H9 (cell line): ENCODE measurements at regions not wholly inside any gene's neighbourhood (a gene's known extent, or its start where the extent isn't known, plus 50 kb on each side); places are given as distances from the start of the nearest gene placed in this dataset.

ENCODE experiments used
- DNase-seq: peaks from one replicate; pipeline ENCODE4 v3.0.0-alpha.2; 2017
- H2AFZ ChIP-seq: one replicate; pipeline ENCODE4 v1.6.1; 2013; ENCODE audit warnings: mild to moderate bottlenecking, low read length, control low read depth, moderate library complexity
- H2AK5ac ChIP-seq: 2 replicates; pipeline ENCODE4 v1.6.1; 2013; ENCODE audit warnings: low read length, control low read depth, mixed read lengths; ENCODE audit not compliant: insufficient read length
- H2BK120ac ChIP-seq: one replicate; pipeline ENCODE4 v1.6.1; 2013; ENCODE audit warnings: low read depth, mild to moderate bottlenecking, low read length, control low read depth, inconsistent platforms; ENCODE audit not compliant: poor library complexity, severe bottlenecking
- H2BK12ac ChIP-seq: 2 replicates; pipeline ENCODE4 v1.6.1; 2013; ENCODE audit warnings: low read length, control low read depth, mixed read lengths, low read depth; ENCODE audit not compliant: insufficient read length
- H2BK15ac ChIP-seq: 2 replicates; pipeline ENCODE4 v1.6.1; 2013; ENCODE audit warnings: low read depth, low read length, control low read depth
- H2BK20ac ChIP-seq: one replicate; pipeline ENCODE4 v1.6.1; 2013; ENCODE audit warnings: low read depth, mild to moderate bottlenecking, low read length, control low read depth, inconsistent platforms; ENCODE audit not compliant: poor library complexity, severe bottlenecking
- H2BK5ac ChIP-seq: 2 replicates; pipeline ENCODE4 v1.6.1; 2013; ENCODE audit warnings: low read length, control low read depth, mixed read lengths; ENCODE audit not compliant: insufficient read length
- H3K14ac ChIP-seq: 2 replicates; pipeline ENCODE4 v1.6.1; 2013; ENCODE audit warnings: low read length, control low read depth; ENCODE audit not compliant: insufficient read depth
- H3K18ac ChIP-seq: 2 replicates; pipeline ENCODE4 v1.6.1; 2013; ENCODE audit warnings: low read depth, mild to moderate bottlenecking, mixed read lengths, low read length, control low read depth; ENCODE audit not compliant: insufficient read length
- H3K23ac ChIP-seq: 2 replicates; pipeline ENCODE4 v1.6.1; 2013; ENCODE audit warnings: low read length, control low read depth, mixed read lengths, low read depth; ENCODE audit not compliant: insufficient read length
- H3K23me2 ChIP-seq: 2 replicates; pipeline ENCODE4 v1.6.1; 2013; ENCODE audit warnings: low read depth, mild to moderate bottlenecking, mixed read lengths, low read length, control low read depth; ENCODE audit not compliant: insufficient read length, poor library complexity, severe bottlenecking
- H3K27ac ChIP-seq: 2 replicates; pipeline ENCODE4 v1.5.1; 2013; ENCODE audit warnings: low read length, control low read depth, mixed read lengths, low read depth; ENCODE audit not compliant: insufficient read length
- H3K27me3 ChIP-seq: 2 replicates; pipeline ENCODE4 v1.6.1; 2013; ENCODE audit warnings: low read length, control low read depth, inconsistent platforms; ENCODE audit not compliant: insufficient read depth
- H3K4ac ChIP-seq: 2 replicates; pipeline ENCODE4 v1.6.1; 2013; ENCODE audit warnings: low read depth, mild to moderate bottlenecking, control low read depth, inconsistent platforms, low read length, moderate library complexity
- H3K4me1 ChIP-seq: 2 replicates; pipeline ENCODE4 v1.6.1; 2013; ENCODE audit warnings: low read length, control low read depth, inconsistent platforms; ENCODE audit not compliant: insufficient read depth
- H3K4me2 ChIP-seq: 2 replicates; pipeline ENCODE4 v1.6.1; 2013; ENCODE audit warnings: low read length, control low read depth, mixed read lengths; ENCODE audit not compliant: insufficient read length, insufficient read depth
- H3K56ac ChIP-seq: 2 replicates; pipeline ENCODE4 v1.6.1; 2013; ENCODE audit warnings: low read depth, mild to moderate bottlenecking, mixed read lengths, low read length, control low read depth; ENCODE audit not compliant: insufficient read length
- H3K79me1 ChIP-seq: 2 replicates; pipeline ENCODE4 v1.6.1; 2013; ENCODE audit warnings: low read depth, mild to moderate bottlenecking, moderate library complexity, low read length, control low read depth, inconsistent platforms; ENCODE audit not compliant: insufficient read depth, poor library complexity, severe bottlenecking
- H3K79me2 ChIP-seq: 2 replicates; pipeline ENCODE4 v1.6.1; 2013; ENCODE audit warnings: low read length, control low read depth, inconsistent platforms; ENCODE audit not compliant: insufficient read depth
- H3K9ac ChIP-seq: 2 replicates; pipeline ENCODE4 v1.6.1; 2013; ENCODE audit warnings: low read length, control low read depth, mixed read lengths; ENCODE audit not compliant: insufficient read length; ENCODE audit errors: extremely low read depth
- H3K9me3 ChIP-seq: one replicate; pipeline ENCODE4 v1.6.1; 2013; ENCODE audit warnings: low read depth, low read length, inconsistent platforms; ENCODE audit not compliant: control insufficient read depth
- H3T11ph ChIP-seq: one replicate; pipeline ENCODE4 v1.6.1; 2013; ENCODE audit warnings: mild to moderate bottlenecking, low read length, control low read depth, inconsistent platforms
- H4K20me1 ChIP-seq: one replicate; pipeline ENCODE4 v1.6.1; 2013; ENCODE audit not compliant: control insufficient read depth, insufficient read length, insufficient read depth
- H4K5ac ChIP-seq: 2 replicates; pipeline ENCODE4 v1.6.1; 2013; ENCODE audit warnings: low read depth, mild to moderate bottlenecking, mixed read lengths, low read length, control low read depth; ENCODE audit not compliant: insufficient read length
- H4K8ac ChIP-seq: replicated peaks from 2 replicates; pipeline ENCODE4 v1.6.1; 2013; ENCODE audit warnings: low read length, control low read depth, mixed read lengths, low read depth; ENCODE audit not compliant: insufficient read length
- H4K91ac ChIP-seq: 2 replicates; pipeline ENCODE4 v1.6.1; 2013; ENCODE audit warnings: low read depth, mild to moderate bottlenecking, moderate library complexity, mixed read lengths, low read length, control low read depth; ENCODE audit not compliant: insufficient read length
- H3K27ac Mint-ChIP-seq, 3 experiments: 2 replicates in 2 of 3; 3 replicates in 1 of 3; pipeline ENCODE4 v1.8.0; 2020 to 2021; ENCODE audit warnings: mixed read lengths in 3 of 3, mild to moderate bottlenecking in 1 of 3, moderate library complexity in 1 of 3
- H3K27me3 Mint-ChIP-seq: 2 replicates; pipeline ENCODE4 v1.8.0; 2021; ENCODE audit warnings: low read depth, mild to moderate bottlenecking, moderate library complexity, mixed read lengths
- H3K36me3 Mint-ChIP-seq, 3 experiments: 2 replicates in 2 of 3; 3 replicates in 1 of 3; pipeline ENCODE4 v1.8.0; 2020 to 2021; ENCODE audit warnings: low read depth in 3 of 3, mixed read lengths in 3 of 3; ENCODE audit not compliant: insufficient read depth in 1 of 3
- H3K4me1 Mint-ChIP-seq, 2 experiments: 2 replicates each; pipeline ENCODE4 v1.8.0; 2020; ENCODE audit warnings: mixed read lengths in 2 of 2
- H3K4me3 Mint-ChIP-seq, 2 experiments: 2 replicates in 1 of 2; 3 replicates in 1 of 2; pipeline ENCODE4 v1.8.0; 2020 to 2021; ENCODE audit warnings: mild to moderate bottlenecking in 2 of 2, mixed read lengths in 2 of 2, moderate library complexity in 1 of 2
- H3K9me3 Mint-ChIP-seq, 2 experiments: 2 replicates in 1 of 2; 3 replicates in 1 of 2; pipeline ENCODE4 v1.8.0; 2020; ENCODE audit warnings: mild to moderate bottlenecking in 2 of 2, mixed read lengths in 2 of 2, moderate library complexity in 1 of 2
- CTCF ChIP-seq: fragments of 200-600 bp; sonication (generic); conservative IDR thresholded peaks from 3 replicates; pipeline ENCODE4 v1.8.0; 2021; ENCODE audit warnings: antibody characterized with exemption, mild to moderate bottlenecking
- WGBS: extraction: QIAGEN DNeasy Blood & Tissue Kit; methylation state at CpG from one replicate; pipeline ENCODE4 v1.1.7; 2013; ENCODE audit warnings: missing lambda C conversion rate, low lambda C conversion rate, mixed read lengths; ENCODE audit not compliant: insufficient read length; ENCODE audit errors: extremely low coverage; 5-methylcytosine and 5-hydroxymethylcytosine counted together

- Histone ChIP-seq H3K27ac (no peak overlapping the region), H2BK12ac (no peak overlapping the region), H3K14ac (no peak overlapping the region), H3K4me2 (no peak overlapping the region), H3K9ac (no peak overlapping the region), H4K20me1 (no peaks in the 10 kb centered on the region), H3K79me1 (no peaks in the 10 kb centered on the region), H3K9me3 (no peaks in the 10 kb centered on the region), H2BK120ac (no peak overlapping the region), H3K4me1 (0 out of 2 replicates have a peak, but pooled peaks cover 2% of the 10 kb centered on the region), H2BK20ac (no peak overlapping the region), H2BK15ac (no peak overlapping the region), H3K56ac (no peak overlapping the region), H4K91ac (no peak overlapping the region), H2BK5ac (no peak overlapping the region), H3T11ph (no peak overlapping the region), H3K23me2 (no peaks in the 10 kb centered on the region), H4K5ac (no peak overlapping the region), H2AK5ac (no peak overlapping the region), H3K18ac (no peak overlapping the region), H3K4ac (no peak overlapping the region), H3K27me3 (no peaks in the 10 kb centered on the region), H3K79me2 (no peaks in the 10 kb centered on the region), H2AFZ (no peak overlapping the region), H4K8ac (no peak overlapping the region), H3K23ac (no peak overlapping the region)
- H3K4me3 Mint-ChIP-seq = no peak overlapping the region
- H3K36me3 Mint-ChIP-seq = no peaks in the 10 kb centered on the region
- H3K27ac Mint-ChIP-seq = no peak overlapping the region
- no peak for DNase-seq
- WGBS = no CpG with 5 or more reads among the region's 2 CpGs
- no peaks in the 10 kb centered on the region for H3K9me3 Mint-ChIP-seq
- peaks cover 13% of the 10 kb centered on the region in 2 experiments for H3K4me1 Mint-ChIP-seq
- H3K27me3 Mint-ChIP-seq = no peaks in the 10 kb centered on the region
- no peak; the same call in 2 of the 3 replicates for TF ChIP-seq CTCF
Observed at GRCh38 chr13:91144054-91144453, 203.4 kb upstream of the MIR17HG start.
